Activated CD4-positive, alpha-beta T cell treated with anti-CD3 and anti-CD28 coated beads, Interleukin-2, Interleukin-4, amounts not matched to agents 100 ng/mL and 50 ng/mL, durations not matched to agents 16 hours and 8 hours (primary cell): ENCODE measurements at regions not wholly inside any gene's neighbourhood (a gene's known extent, or its start where the extent isn't known, plus 50 kb on each side); places are given as distances from the start of the nearest gene placed in this dataset.
"Not testable (repeated sequence)": the region's sequence is repeated elsewhere in the genome, so short reads cannot be mapped to it uniquely, and the experiment has no call there.

Experiments used
- DNase-seq: peaks from one replicate; pipeline ENCODE4 v3.0.0-alpha.2; 2020; ENCODE audit warnings: low spot score

- DNase-seq, result no peak
Measured at GRCh38 chr7:131052285-131052904, 275.3 kb upstream of the MKLN1 start.

- DNase-seq, result no peak
Measured at GRCh38 chr7:131056007-131056406, 271.7 kb upstream of the MKLN1 start.

- DNase-seq, result peak; percentile 63
Measured at GRCh38 chr7:131057015-131057793, 270.5 kb upstream of the MKLN1 start.

- DNase-seq, result peak; percentile 37
Measured at GRCh38 chr7:131057794-131058070, 269.9 kb upstream of the MKLN1 start.

GRCh38 chr7:131058561-131059288, 269.0 kb upstream of the MKLN1 start:
- DNase-seq, result not testable (repeated sequence)

- not testable (repeated sequence) for DNase-seq
Measured at GRCh38 chr7:131059401-131059800, 268.3 kb upstream of the MKLN1 start.

- DNase-seq, result no peak
Measured at GRCh38 chr7:131061158-131061557, 266.5 kb upstream of the MKLN1 start.

- DNase-seq, result no peak
Measured at GRCh38 chr7:131061818-131062217, 265.9 kb upstream of the MKLN1 start.

- no peak for DNase-seq
Measured at GRCh38 chr7:131066635-131067034, 261.0 kb upstream of the MKLN1 start.

- no peak for DNase-seq
Measured at GRCh38 chr7:131067220-131067619, 260.5 kb upstream of the MKLN1 start.

- no peak for DNase-seq
Measured at GRCh38 chr7:131068604-131069021, 259.1 kb upstream of the MKLN1 start.

GRCh38 chr7:131071786-131072504, 255.7 kb upstream of the MKLN1 start:
- peak; percentile 26 for DNase-seq

- no peak for DNase-seq
Measured at GRCh38 chr7:131072505-131073091, 255.1 kb upstream of the MKLN1 start.

- no peak for DNase-seq
Measured at GRCh38 chr7:131074043-131074442, 253.6 kb upstream of the MKLN1 start.

- no peak for DNase-seq
Measured at GRCh38 chr7:131074585-131074984, 253.1 kb upstream of the MKLN1 start.

GRCh38 chr7:131075406-131075805, 252.3 kb upstream of the MKLN1 start:
- DNase-seq, result no peak

- DNase-seq, result no peak
Measured at GRCh38 chr7:131076032-131076431, 251.6 kb upstream of the MKLN1 start.

- no peak for DNase-seq
Measured at GRCh38 chr7:131076711-131077181, 250.9 kb upstream of the MKLN1 start.

- no peak for DNase-seq
Measured at GRCh38 chr7:131077735-131078134, 249.9 kb upstream of the MKLN1 start.

- no peak for DNase-seq
Measured at GRCh38 chr7:131080754-131081153, 246.9 kb upstream of the MKLN1 start.

GRCh38 chr7:131081308-131081707, 246.4 kb upstream of the MKLN1 start:
- no peak for DNase-seq

GRCh38 chr7:131083781-131084180, 243.9 kb upstream of the MKLN1 start:
- DNase-seq, result no peak
